ENCODE measurements at regions not wholly inside any gene's neighbourhood (a gene's known extent, or its start where the extent isn't known, plus 50 kb on each side); places are given as distances from the start of the nearest gene placed in this dataset.

GRCh38 chr15:25493823-25494526, 55.2 kb upstream of the UBE3A start:
- TF ChIP-seq CTCF (IDR thresholded peaks at IDR 0.05) = no peak
- Histone ChIP-seq H3K4me1 (ENCODE audit: control insufficient read depth, insufficient read depth, low read length) (no peaks in the 10 kb centered on the region), H3K27me3 (ENCODE audit: control insufficient read depth, insufficient read depth, low read length) (no peaks in the 10 kb centered on the region), H3K4me3 (ENCODE audit: low read length) (no peak overlapping the region), H3K27ac (ENCODE audit: low read length) (no peak overlapping the region), H3K36me3 (ENCODE audit: control insufficient read depth, insufficient read depth, low read length) (no peaks in the 10 kb centered on the region), H3K9me3 (ENCODE audit: control insufficient read depth, insufficient read depth, low read length) (peaks cover 3% of the 10 kb centered on the region)
- no peak overlapping the region for H3K4me3 Mint-ChIP-seq
- DNase-seq = no peak
- peaks cover 2 to 6% of the 10 kb centered on the region in 2 donors for H3K27me3 Mint-ChIP-seq (ENCODE audit: low read depth in 2 of 2)
- 95% methylated on average over 2 of the region's 2 CpGs for whole genome bisulfite sequencing (ENCODE audit: insufficient coverage)
- intact Hi-C loops (cut with micrococcal nuclease) = no loop called here
- no peak overlapping the region for H3K27ac Mint-ChIP-seq
- no peaks in the 10 kb centered on the region for H3K36me3 Mint-ChIP-seq
- H3K4me1 Mint-ChIP-seq = no peaks in the 10 kb centered on the region
- peaks cover 7 to 9% of the 10 kb centered on the region in 2 donors for H3K9me3 Mint-ChIP-seq
- no peak for ATAC-seq

- no peak overlapping the region for H3K4me3 Mint-ChIP-seq
- no peak overlapping the region for H3K27ac ChIP-seq (ENCODE audit: low read length)
- H3K4me1 Mint-ChIP-seq = no peaks in the 10 kb centered on the region
- peaks cover 8% of the 10 kb centered on the region for H3K9me3 ChIP-seq (ENCODE audit: control insufficient read depth, insufficient read depth, low read length)
- DNase-seq (no peak), ATAC-seq (no peak)
- H3K4me3 ChIP-seq (ENCODE audit: low read length) = no peak overlapping the region
- H3K9me3 Mint-ChIP-seq = peaks cover 5 to 13% of the 10 kb centered on the region in 2 donors
- H3K36me3 Mint-ChIP-seq = no peaks in the 10 kb centered on the region
- peaks cover 2 to 6% of the 10 kb centered on the region in 2 donors for H3K27me3 Mint-ChIP-seq (ENCODE audit: low read depth in 2 of 2)
- H3K27ac Mint-ChIP-seq = no peak overlapping the region
- no peaks in the 10 kb centered on the region for H3K36me3 ChIP-seq (ENCODE audit: control insufficient read depth, insufficient read depth, low read length)
- intact Hi-C loops (cut with micrococcal nuclease) = no loop called here
- no peaks in the 10 kb centered on the region for H3K4me1 ChIP-seq (ENCODE audit: control insufficient read depth, insufficient read depth, low read length)
- no peak for TF ChIP-seq CTCF (IDR thresholded peaks at IDR 0.05)
- H3K27me3 ChIP-seq (ENCODE audit: control insufficient read depth, insufficient read depth, low read length) = no peaks in the 10 kb centered on the region
Measured at GRCh38 chr15:25492315-25492714, 53.5 kb upstream of the UBE3A start.
